Activated CD8-positive, alpha-beta memory T cell treated with anti-CD3 and anti-CD28 coated beads for 1 hour (primary cell): ENCODE measurements at regions not wholly inside any gene's neighbourhood (a gene's known extent, or its start where the extent isn't known, plus 50 kb on each side); places are given as distances from the start of the nearest gene placed in this dataset.
"Not testable (repeated sequence)": the region's sequence is repeated elsewhere in the genome, so short reads cannot be mapped to it uniquely, and the experiment has no call there.

ENCODE experiments used
- DNase-seq, 2 donors: peaks; one replicate each; pipeline ENCODE4 v3.0.0-alpha.2; 2020; ENCODE audit warnings: low read depth in 1 of 2; ENCODE audit errors: extremely low read depth in 1 of 2

DNA sequence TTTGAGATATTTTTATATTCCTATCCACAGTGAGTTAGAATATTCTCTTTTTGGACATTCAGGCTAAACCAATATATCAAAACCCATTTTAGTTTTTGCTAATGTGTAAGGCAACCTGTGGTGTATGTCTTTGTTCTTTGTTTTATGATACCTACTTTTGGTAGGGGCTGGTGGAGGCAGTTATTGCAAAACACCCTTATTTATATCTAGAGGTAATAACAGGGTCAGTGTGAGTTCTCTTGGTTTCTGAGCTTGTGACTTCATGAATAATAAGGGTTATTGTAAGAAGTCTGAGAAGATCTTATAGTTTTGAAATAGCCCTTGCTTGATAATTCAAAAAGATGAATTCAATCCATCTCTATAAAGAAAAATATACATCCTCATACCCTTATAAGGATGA lies 235.1 kb upstream of the LRIG3 start:
- no peak for DNase-seq

DNA sequence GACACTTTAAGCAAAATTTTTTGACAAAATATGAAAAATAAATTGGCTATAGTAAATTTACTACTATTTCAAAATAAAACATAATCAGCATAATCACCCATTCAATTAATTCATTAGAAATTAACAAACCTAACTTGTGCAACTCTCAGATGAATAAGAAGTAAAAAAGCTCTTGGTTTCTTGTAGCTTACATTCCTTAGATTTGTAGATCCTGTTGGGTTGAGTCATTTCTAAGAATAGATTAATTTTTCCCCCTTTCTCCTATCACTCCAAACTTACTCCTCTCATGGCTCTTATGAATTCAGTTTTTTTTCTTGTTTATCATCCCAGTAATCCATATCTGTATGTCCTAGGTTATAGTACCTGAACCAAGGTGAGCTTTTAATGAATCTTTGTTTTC lies 230.9 kb upstream of the LRIG3 start:
- DNase-seq = no peak

DNA sequence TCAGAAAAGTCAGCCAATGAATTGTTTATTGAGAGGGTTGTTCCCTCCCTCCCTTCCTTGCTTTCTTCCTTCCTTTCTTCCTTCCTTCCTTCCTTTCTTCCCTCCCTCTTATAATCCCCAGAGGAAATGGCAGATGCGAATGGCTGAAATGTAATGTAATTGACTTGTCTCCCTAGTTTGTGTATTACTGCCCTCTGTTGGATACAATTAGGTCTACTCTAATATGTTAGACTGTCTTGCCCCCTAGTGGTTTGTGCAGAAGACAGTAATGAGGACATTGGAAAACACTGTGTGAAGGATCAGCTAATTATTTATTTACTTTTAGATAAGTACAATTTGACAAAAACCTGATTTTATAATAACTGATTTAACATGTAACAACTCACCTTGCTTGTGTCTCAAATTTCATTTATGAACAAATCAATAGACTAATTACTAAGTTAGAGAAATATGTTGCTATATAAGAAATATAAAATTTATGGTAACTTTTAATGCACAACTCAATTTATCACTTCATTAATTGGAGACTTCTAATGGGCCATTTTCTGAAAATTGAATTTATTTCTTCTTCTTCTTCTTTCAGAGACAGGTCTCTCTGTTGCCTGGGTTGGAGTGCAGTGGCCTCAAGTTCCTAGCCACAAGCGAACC lies 229.8 kb upstream of the LRIG3 start:
- DNase-seq = no peak

DNA sequence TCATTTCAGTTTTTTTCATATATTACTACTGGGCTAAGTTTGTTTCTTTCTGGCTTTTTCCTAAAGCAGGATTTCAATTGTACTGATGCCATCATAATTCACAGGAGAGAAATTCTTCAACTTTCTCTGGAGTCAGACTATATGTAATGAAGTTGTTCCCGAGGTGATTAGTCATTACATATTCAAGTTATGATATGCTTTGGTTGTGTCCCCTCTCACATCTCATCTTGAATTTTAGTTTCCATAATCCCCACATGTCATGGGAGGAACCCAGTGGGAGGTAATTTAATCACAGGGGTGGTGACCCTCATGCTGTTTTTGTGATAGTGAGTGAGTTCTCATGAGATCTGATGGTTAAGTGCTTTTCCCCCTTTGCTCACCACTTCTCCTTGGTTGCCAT lies 227.5 kb upstream of the LRIG3 start:
- DNase-seq = no peak

DNA sequence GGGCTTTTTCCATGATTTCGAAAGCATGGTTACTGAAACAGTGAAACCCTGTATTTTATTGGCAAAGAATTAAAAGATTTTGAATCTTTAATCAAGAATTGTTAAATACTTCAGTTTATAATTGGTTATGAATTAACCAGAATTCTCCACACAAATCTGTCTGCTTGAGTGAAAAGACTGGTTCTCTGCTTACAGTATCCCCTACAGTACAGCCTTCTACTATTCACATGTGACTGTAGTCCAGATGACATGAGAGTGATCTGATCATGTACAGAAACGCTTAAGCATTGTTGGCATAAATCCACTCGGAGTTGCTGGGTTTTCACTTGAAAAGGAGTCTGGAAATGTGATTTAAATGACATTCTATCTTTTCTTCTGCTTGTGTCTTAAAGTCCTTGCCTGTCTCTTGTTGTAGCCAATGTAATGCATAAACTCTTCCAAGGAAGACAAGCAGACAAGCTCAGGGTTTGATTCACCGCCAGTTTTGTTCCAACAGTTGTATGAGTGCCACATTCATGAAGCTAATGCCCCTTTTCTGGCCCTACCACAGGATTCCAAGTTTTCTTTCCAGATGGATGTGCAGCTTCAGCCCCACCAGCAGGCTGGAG lies 222.0 kb upstream of the LRIG3 start:
- DNase-seq = no peak

DNA sequence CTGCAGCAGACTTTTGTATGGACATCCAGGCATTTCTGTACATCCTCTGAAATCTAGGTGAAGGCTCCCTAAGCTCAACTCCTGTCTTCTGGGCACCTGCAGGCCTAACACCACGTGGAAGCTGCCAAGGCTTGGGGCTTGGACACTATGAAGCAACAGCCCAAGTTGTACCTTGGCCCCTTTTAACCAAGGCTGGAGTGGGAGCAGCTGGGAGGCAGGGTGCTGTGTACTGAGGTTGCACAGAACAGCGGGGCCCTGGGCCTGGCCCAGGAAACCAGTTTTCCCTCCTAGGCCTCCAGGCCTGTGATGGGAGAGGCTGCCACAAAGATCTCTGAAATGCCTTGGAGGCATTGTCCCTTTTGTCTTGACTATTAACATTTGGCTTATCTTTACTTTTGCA lies 214.4 kb upstream of the LRIG3 start:
- DNase-seq = no peak

DNA sequence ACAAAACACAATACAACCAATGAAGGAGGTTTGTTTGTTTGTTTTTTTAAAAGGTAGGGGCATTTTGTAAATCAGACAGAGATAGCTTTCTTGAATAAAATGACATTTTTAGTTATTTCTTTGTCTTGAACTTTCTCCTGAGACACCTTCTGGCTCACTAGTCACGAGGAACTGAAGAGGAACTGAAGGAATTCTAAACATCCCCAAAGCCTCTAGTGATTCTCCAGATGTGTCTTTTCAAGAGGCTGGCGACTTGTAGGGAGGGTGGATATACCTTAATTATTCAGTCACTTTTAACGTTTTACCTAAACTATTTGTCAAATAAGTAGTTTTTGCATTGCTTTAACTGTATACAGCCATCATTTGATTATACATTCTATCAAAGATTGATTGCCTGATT lies 211.2 kb upstream of the LRIG3 start:
- no peak for DNase-seq

DNA sequence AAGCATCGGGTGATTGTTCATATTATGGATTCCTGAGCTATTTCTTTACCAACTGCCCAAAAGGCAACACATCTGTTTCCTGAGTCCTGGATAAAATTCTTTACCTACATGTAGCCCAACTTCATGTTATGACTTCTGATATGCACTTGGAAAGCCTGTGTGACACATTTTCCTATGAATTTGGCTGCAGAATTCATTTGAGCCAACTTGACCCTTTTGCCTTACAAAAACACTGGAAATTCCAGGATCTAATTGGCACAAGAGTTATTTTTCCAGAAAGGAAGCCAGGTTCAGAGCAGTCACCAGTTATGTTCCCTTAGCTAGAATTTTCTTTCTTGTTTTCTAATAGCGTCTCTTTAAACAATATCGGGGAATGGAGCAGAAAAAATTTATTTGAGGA lies 202.5 kb upstream of the LRIG3 start:
- no peak for DNase-seq

DNA sequence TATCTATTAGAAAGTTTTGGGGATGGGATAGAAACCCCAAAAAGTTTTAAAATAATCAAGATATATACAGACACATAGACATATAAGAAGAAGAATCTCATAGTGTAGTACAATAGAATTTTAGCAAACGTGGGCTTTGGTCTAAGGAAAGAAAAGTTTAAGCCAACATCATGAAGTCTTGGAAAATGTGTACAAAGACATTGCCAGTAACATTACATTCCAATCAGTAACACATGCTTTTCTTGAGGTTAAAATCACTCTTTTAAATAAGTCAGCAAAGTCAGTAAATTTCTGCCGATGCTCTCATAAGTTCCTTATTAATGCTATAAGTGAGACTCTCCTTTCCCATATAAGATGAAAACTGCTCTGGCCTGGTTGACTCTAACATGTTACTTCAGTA lies 201.1 kb upstream of the LRIG3 start:
- no peak for DNase-seq

DNA sequence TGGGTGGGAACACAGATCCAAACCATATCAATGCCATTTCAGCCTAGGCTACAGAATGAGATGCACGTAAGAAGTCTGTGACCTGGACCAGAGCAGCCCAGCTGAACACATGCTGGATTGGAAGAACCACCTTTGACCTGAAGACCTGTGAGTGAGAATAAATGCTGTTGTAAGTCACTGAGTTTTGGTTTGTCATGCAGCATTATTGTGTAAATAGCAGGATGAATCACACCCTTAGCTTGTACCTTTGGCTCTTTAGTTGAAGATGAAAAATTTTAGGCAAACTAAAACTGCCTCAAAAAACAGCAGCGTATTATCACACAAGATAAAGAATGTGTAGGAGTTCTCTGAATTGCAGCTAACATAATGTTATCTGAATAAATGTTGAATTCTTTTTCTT lies 199.4 kb upstream of the LRIG3 start:
- no peak for DNase-seq

DNA sequence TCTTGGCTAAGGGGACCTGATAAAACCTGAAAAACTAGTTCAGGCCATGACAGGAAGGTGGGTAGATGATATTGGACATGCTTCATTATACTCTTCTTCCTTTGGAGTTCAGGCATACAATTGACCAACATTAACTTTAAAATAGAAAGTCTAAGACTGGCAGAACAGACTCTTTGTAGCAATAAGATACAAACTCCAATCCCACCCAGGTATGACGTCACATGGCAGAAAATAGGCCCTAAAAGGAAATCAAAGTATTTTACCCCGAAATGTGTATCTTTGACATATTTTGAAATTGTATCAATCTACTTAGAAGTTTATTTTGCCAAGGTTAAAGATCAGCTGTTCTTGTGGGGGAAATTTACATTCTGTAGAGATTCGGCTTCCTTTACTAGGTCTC lies 198.1 kb upstream of the LRIG3 start:
- DNase-seq = no peak

DNA sequence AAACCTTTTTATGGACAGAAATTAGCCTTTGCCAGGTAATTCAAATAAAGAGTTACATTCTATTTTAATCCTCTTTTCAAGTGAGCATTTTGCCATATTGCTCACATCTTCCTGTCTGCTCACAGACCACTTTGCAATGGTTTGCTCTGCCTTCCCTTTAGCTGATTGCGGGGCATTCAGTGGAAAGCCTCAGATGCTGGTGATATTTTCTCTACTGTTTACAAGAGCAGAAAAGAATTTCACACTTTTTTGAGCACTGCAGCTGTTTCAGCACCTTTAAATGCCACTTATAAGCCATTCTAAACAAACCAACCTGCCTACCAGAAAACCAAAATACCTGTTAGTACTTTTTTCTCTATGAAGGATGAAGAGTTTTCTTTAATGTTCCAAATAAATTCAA lies 195.7 kb upstream of the LRIG3 start:
- DNase-seq = no peak

DNA sequence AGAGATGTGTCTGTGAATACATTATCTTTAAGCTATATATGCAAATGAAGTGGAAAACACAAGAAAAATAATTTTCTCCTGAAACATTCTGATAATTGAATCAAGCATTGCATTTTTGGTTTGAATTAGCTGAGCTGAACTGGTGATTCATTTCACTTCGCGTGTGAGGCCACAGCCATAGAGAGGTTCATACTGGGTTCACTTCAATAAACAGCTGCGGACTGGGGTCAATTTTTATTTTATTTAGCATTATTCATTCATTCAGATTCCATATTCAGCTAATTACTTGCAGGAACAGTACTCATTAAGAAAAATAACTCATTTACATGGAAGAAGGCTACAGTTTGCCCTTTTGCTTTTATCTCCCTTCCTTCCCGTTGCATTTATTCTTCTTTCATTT lies 195.2 kb upstream of the LRIG3 start:
- DNase-seq = no peak

DNA sequence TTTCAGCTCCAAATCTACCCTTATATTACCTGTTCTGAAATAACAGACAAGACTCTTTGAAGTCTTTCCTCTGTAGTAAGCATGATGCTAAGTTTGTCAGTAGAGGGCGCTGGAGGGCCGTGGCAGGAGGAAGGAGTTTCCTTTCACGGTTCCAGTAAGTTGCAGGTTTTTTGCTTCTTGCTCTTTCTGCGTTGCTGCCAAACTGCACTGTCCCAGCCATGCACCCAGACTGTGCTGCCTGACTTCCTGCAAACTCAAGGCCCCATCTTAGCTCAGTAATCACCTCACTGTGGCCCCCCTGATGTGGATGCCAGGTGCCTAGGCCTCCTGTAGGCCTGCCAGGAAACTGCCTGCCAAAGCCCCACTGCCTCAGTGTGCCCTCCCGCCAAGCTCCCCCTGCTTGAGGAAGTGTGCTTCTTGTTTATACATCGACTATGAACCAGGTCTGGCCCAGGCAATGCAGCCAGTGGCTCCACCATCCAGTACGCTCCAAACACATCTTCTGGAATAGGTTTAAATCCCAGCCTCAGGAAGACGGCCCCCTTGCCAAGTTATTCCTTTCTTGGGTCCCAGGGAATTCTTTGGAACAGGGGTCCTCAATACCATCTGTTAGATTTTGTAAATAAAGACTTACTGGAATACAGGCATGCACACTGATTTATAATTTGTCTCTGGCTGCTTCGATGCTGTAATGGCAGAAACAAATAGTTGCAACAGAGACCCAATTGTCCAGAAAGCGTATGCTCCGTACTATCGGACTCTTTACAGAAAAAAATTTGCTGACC lies 193.7 kb upstream of the LRIG3 start:
- peak in 1 of 2 donors; percentile 10 for DNase-seq

DNA sequence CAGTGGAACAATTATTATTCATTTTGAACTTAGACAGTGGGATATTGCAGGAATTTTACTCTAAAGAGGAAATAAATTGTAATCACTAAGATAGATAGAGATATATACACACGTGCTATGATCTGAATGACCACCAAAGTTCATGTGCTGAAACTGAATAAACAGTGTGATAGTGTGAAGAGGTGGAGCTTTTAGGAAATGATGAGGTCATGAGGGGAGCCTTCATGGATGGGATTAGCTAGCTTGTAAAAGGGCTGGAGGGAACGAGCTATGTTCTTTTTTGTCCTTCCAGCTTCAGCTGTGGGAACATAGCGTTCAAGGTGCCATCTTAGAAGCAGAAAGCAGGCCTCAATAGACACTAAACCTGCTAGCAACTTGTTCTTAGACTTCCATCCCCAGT lies 191.5 kb upstream of the LRIG3 start:
- DNase-seq = no peak

DNA sequence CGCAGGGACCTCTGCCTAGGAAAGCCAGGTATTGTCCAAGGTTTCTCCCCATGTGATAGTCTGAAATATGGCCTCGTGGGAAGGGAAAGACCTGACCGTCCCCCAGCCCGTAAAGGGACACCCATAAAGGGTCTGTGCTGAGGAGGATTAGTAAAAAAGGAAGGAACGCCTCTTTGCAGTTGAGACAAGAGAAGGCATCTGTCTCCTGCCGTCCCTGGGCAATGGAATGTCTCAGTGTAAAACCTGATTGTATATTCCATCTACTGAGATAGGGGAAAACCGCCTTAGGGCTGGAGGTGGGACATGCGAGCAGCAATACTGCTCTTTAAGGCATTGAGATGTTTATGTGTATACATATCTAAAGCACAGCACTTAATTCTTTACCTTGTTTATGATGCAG lies 188.2 kb upstream of the LRIG3 start:
- DNase-seq = not testable (repeated sequence)

DNA sequence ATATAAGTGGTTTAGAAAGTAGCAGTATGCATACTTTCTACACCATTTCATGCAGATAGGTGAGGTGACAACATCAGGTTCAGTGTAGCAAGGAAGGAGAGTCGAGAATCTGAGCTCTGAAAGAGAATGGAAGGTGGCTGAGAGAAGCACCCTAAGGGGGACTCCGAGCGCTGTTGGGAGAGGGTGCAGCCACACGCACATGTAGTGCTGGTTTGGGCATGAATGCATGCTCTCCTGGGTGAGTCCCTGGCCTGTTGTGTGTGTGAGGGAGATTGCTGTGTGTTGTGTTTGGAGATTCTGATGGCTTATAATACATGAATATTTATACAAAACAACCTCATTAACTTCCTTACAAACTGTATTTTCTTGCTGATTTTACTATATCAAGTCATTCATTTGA lies 180.3 kb upstream of the LRIG3 start:
- DNase-seq = no peak

DNA sequence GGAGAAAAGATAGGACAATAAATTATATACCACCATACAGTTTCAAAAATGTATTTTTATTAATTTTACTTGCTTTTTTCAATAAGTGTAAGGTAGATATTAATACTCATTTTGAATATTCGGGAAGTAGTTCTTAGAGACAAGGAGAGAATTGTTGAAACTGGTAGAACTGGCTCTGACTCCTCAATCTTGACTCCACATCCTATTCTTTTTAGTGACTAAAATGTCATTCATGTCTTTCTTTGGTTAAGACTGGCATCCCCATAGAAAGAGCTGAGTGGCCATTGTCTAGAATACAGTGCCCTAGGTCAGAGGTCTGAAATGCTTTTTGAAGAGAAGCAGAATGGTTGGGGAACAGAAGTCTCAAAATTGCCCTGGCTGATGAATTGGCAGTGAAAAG lies 177.6 kb upstream of the LRIG3 start:
- no peak for DNase-seq

DNA sequence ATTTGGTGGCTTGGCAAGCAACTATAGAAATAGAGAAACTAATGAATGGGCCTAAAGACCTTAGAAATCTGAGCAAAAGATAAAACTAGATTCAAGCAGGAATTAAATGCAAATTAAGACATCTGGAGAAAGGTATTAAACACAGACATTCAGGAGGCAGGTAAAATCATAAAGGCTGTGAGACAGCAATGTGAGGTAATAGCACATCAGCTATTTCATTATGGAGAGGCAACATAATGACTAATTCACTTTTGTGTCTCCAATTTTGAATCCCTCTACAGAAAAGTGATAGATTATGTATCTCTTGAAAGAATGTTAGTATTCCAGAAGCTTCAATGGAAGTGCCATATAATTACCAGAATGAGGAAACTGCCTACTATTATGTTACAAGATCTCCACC lies 175.9 kb upstream of the LRIG3 start:
- DNase-seq = no peak

DNA sequence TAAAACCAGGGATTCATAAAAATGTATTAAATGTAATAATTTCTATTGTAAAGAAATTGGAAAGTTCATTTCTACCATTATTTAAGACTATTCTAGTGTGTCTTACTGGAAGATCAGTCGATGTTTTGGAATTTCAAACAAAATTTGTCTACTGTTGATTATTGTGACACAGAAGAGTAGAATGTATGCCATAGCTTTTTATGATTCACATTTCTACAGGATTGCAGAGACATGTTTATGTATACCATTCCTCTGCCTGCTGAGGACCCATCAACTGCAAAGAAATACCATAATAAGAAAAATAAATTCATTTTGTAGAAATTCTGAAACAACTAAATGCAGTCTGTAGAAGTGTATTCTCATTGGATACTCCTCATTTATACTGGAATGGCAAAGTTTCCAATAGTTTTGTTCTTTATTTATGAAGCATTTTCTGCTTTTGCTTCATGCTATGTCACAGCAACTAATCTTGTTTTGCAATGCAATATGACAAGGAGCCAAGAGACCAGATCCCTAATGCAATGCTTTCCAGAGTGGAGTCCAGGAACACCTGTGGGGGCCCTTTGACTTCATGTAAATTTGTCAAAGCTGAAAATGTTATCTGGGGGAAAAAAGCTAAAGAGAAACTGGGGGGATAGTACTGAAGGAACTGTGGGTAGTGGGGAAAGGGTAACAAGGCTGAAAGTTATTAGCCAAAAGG lies 172.9 kb upstream of the LRIG3 start:
- DNase-seq = no peak

DNA sequence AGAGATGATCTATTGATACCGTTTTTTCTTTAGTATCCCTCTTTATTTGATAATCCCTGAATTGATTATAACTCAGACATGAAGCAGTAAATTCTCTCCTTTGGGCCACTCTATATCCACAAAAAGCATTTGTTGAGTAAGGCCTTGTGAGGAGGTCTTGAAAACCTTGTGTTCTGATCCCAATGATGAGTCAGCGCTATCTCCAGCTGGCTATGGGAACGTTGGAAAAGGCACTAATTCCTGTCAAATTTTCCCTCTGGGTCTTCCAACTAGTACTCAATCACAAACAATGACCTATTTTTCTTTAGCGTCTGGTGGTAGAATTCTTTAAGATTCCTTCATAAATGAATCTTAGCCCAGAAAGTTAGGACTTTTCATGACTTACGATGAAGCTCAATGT lies 168.4 kb upstream of the LRIG3 start:
- no peak for DNase-seq

DNA sequence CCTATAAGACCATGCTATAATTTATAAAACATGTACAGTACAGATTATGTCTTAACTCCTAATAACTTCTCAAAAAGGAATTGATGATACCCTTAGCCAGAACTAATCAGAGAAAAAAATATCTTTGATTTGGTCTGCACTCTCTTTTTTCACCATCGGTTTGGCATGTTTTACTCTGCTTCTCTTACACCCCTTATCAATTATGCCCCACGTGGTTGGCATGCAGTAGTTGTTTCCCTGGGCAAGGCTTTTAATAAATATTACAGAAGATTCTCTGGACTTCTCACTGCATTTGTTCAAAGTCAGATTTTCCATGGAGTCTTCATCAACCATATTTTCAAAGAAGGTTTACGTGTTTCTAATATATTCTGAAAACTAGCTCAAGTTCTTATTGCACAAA lies 167.4 kb upstream of the LRIG3 start:
- DNase-seq = no peak
